22Rv1 (cell line): ENCODE measurements at regions not wholly inside any gene's neighbourhood (a gene's known extent, or its start where the extent isn't known, plus 50 kb on each side); places are given as distances from the start of the nearest gene placed in this dataset.
A peak's percentile ranks its signal among the peaks of the same experiment; 100 is the strongest.
"Not testable (repeated sequence)": the region's sequence is repeated elsewhere in the genome, so short reads cannot be mapped to it uniquely, and the experiment has no call there.

Source experiments
- H3K27ac ChIP-seq: fragments of 450-650 bp; 2 replicates; pipeline ENCODE4 v1.5.1; 2017
- ZFX ChIP-seq: fragments of 450-650 bp; IDR thresholded peaks from 2 replicates; pipeline ENCODE4 v1.6.1; 2017; ENCODE audit warnings: antibody characterized with exemption, borderline replicate concordance
- TF ChIP-seq, protein P1 (sequence below): fragments of 450-650 bp; IDR thresholded peaks from 2 replicates; pipeline ENCODE4 v1.5.1; 2017; ENCODE audit warnings: mild to moderate bottlenecking

- peak overlapping the region; percentile 94 for H3K27ac ChIP-seq
Measured at GRCh38 chr20:53863535-53863922, 206.9 kb downstream of the BCAS1 start.

GRCh38 chr20:53863039-53863438 lies 207.4 kb downstream of the BCAS1 start:
- peak overlapping the region; percentile 94 for H3K27ac ChIP-seq

DNA sequence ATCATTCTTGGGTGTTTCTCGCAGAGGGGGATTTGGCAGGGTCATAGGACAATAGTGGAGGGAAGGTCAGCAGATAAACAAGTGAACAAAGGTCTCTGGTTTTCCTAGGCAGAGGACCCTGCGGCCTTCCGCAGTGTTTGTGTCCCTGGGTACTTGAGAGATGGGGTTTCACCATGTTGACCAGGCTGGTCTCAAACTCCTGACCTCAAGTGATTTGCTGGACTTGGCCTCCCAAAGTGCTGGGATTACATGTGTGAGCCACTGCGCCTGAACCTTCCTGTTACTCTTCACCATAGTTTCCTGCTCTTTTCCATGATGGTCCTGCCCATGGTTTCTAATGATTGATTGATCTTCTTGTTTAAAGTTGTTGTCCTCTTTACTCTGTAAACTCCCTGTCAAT lies 207.9 kb downstream of the BCAS1 start:
- not testable (repeated sequence) for H3K27ac ChIP-seq

DNA sequence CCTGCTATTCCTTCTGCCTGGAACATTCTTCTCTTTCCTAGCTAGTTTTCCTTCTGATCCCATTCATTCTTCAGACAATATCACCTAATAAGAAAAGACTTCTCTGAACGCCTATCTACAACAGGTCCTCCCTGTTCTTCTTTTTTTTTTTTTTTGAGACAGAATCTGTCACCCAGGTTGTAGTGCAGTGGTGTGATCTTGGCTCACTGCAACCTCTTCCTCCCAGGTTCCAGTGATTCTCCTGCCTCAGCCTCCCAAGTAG lies 208.3 kb downstream of the BCAS1 start:
- H3K27ac ChIP-seq = not testable (repeated sequence)

- no peak overlapping the region for H3K27ac ChIP-seq
- TF ChIP-seq, protein P1, sequence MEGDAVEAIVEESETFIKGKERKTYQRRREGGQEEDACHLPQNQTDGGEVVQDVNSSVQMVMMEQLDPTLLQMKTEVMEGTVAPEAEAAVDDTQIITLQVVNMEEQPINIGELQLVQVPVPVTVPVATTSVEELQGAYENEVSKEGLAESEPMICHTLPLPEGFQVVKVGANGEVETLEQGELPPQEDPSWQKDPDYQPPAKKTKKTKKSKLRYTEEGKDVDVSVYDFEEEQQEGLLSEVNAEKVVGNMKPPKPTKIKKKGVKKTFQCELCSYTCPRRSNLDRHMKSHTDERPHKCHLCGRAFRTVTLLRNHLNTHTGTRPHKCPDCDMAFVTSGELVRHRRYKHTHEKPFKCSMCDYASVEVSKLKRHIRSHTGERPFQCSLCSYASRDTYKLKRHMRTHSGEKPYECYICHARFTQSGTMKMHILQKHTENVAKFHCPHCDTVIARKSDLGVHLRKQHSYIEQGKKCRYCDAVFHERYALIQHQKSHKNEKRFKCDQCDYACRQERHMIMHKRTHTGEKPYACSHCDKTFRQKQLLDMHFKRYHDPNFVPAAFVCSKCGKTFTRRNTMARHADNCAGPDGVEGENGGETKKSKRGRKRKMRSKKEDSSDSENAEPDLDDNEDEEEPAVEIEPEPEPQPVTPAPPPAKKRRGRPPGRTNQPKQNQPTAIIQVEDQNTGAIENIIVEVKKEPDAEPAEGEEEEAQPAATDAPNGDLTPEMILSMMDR = no peak
- TF ChIP-seq ZFX = no peak
Measured at GRCh38 chr20:53859684-53860083, 210.7 kb downstream of the BCAS1 start.

GRCh38 chr20:53859009-53859408 lies 211.4 kb downstream of the BCAS1 start:
- not testable (repeated sequence) for H3K27ac ChIP-seq

- not testable (repeated sequence) for H3K27ac ChIP-seq
Measured at GRCh38 chr20:53858516-53858915, 211.9 kb downstream of the BCAS1 start.

DNA sequence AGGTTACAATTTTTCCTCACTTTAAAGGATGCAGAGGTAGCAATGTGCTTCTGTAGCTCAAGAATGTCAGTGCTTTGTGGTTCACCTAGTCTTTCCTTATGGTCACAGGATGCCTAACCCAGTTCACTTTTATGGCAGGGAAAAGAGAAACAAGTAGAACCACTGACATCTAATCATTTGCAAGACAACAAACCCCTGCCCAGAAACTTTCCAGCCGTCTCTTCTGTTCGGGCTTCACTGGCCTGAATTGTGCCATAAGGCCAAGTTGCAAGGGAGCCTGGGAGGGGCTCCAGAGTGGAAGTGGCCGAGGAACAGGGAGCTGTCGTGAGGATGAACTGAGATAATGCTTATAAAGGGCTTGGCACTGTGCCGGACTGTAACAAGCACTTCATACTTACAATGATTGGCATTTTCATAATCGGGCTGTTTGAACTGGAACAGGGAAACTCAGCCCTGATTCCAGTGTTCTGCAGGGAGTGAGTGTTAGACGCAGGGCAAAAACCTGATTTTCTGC lies 212.6 kb downstream of the BCAS1 start:
- H3K27ac ChIP-seq = peak overlapping the region; percentile 38; the same call in 1 of the 2 replicates
- TF ChIP-seq, protein P1 = no peak
- no peak for TF ChIP-seq ZFX

DNA sequence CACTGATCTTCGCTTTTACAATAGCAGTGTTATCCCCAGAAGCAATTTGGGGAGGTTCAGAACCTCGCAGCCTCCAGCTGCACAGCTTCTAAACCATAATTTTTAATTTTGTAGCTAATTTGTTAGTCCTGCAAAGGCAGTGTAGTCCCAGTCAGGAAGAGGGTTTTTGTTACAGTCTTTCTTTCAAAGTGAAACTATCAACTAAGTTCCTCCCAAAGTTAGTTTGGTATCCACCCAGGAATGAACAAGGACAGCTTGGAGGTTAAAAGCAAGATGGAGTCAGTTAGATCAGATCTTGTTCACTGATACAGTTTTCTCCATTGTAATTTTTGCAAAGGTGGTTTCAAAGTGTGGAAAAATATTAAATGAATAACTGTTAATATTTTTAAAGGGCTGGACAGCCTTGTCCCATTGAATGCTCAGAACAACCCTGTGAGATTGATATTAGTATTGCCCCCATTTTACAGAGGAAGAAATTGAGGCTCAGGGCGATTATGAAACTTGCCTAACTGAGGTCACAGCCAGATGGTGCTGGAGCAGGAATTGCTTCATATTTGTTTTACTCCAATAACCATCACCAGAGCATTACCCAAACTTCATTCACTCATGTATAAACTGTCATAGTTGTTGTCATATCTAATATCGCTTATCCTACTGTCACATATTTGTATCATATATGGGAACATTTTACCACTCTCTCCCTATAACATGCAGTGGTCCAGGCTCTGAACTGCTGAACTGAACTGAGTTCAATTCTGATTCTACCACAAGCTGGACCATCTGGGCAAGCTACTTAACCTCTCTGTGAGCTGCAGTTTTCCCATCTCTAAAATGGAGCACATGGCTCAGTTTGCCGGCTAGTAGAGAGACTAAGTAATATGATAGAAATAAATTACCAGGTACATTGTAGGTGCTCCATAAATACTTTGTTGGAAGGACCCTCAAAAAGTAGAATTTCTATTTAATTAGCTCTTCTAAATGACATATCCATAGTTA lies 213.8 kb downstream of the BCAS1 start:
- no peak for TF ChIP-seq ZFX
- TF ChIP-seq, protein P1 = no peak
- H3K27ac ChIP-seq = no peak overlapping the region

- no peak for TF ChIP-seq ZFX
- TF ChIP-seq, protein P1 = no peak
- no peak overlapping the region for H3K27ac ChIP-seq
Measured at GRCh38 chr20:53855733-53856132, 214.7 kb downstream of the BCAS1 start.

DNA sequence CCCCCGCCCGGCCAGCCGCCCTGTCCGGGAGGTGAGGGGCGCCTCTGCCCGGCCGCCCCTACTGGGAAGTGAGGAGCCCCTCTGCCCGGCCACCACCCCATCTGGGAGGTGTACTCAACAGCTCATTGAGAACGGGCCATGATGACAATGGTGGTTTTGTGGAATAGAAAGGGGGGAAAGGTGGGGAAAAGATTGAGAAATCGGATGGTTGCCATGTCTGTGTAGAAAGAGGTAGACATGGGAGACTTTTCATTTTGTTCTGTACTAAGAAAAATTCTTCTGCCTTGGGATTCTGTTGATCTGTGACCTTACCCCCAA lies 215.8 kb downstream of the BCAS1 start:
- H3K27ac ChIP-seq = not testable (repeated sequence)
